ENCODE measurements at regions not wholly inside any gene's neighbourhood (a gene's known extent, or its start where the extent isn't known, plus 50 kb on each side); places are given as distances from the start of the nearest gene placed in this dataset.

- DNase-seq (ENCODE audit: low spot score) (peak; percentile 12), FAIRE-seq (no peak)
These were observed 885.0 kb downstream of the SLC4A3 start for GRCh38 chr2:220512419-220512818.

GRCh38 chr2:220513573-220514288 is 886.3 kb downstream of the SLC4A3 start:
- DNase-seq (ENCODE audit: low spot score) (no peak), FAIRE-seq (no peak)

- FAIRE-seq (no peak), DNase-seq (ENCODE audit: low spot score) (no peak)
These were observed 894.1 kb downstream of the SLC4A3 start for GRCh38 chr2:220521551-220521950.

- FAIRE-seq (no peak), DNase-seq (ENCODE audit: low spot score) (no peak)
These were observed 900.8 kb downstream of the SLC4A3 start for GRCh38 chr2:220528180-220528675.

GRCh38 chr2:220531216-220531615 is 903.8 kb downstream of the SLC4A3 start:
- no peak for DNase-seq (ENCODE audit: low spot score)
- FAIRE-seq, result no peak

GRCh38 chr2:220533485-220533884 is 906.1 kb downstream of the SLC4A3 start:
- DNase-seq (ENCODE audit: low spot score) (peak; percentile 67), FAIRE-seq (peak; percentile 13)

GRCh38 chr2:220539481-220539880 is 912.1 kb downstream of the SLC4A3 start:
- no peak for FAIRE-seq
- DNase-seq (ENCODE audit: low spot score), result no peak

- FAIRE-seq, result no peak
- no peak for DNase-seq (ENCODE audit: low spot score)
These were observed 916.6 kb downstream of the SLC4A3 start for GRCh38 chr2:220544049-220544448.

GRCh38 chr2:220550995-220551700 is 923.7 kb downstream of the SLC4A3 start:
- FAIRE-seq (no peak), DNase-seq (ENCODE audit: low spot score) (no peak)

GRCh38 chr2:220552790-220553535 is 925.5 kb downstream of the SLC4A3 start:
- FAIRE-seq (no peak), DNase-seq (ENCODE audit: low spot score) (no peak)

- no peak for DNase-seq (ENCODE audit: low spot score)
- no peak for FAIRE-seq
These were observed 928.7 kb downstream of the SLC4A3 start for GRCh38 chr2:220555961-220556630.

GRCh38 chr2:220556658-220557057 is 929.2 kb downstream of the SLC4A3 start:
- FAIRE-seq (no peak), DNase-seq (ENCODE audit: low spot score) (peak; percentile 31)

- DNase-seq (ENCODE audit: low spot score), result no peak
- FAIRE-seq, result no peak
These were observed 932.8 kb downstream of the SLC4A3 start for GRCh38 chr2:220560192-220560591.

GRCh38 chr2:220562375-220563140 is 935.1 kb downstream of the SLC4A3 start:
- no peak for FAIRE-seq
- DNase-seq (ENCODE audit: low spot score), result no peak

- FAIRE-seq (no peak), DNase-seq (ENCODE audit: low spot score) (no peak)
These were observed 940.9 kb downstream of the SLC4A3 start for GRCh38 chr2:220568296-220568695.

- no peak for FAIRE-seq
- no peak for DNase-seq (ENCODE audit: low spot score)
These were observed 941.9 kb downstream of the SLC4A3 start for GRCh38 chr2:220569112-220569897.

- FAIRE-seq, result peak; percentile 30
- no peak for DNase-seq (ENCODE audit: low spot score)
These were observed 945.0 kb downstream of the SLC4A3 start for GRCh38 chr2:220572385-220572784.

- no peak for DNase-seq (ENCODE audit: low spot score)
- no peak for FAIRE-seq
These were observed 946.6 kb downstream of the SLC4A3 start for GRCh38 chr2:220574038-220574437.

- no peak for DNase-seq (ENCODE audit: low spot score)
- peak; percentile 17 for FAIRE-seq
These were observed 948.5 kb downstream of the SLC4A3 start for GRCh38 chr2:220575963-220576362.

- FAIRE-seq, result no peak
- no peak for DNase-seq (ENCODE audit: low spot score)
These were observed 952.0 kb downstream of the SLC4A3 start for GRCh38 chr2:220579452-220579851.
